SIG-M5 treated with dmso at 0.1 percent for 504 hours (cell line): ENCODE measurements at regions not wholly inside any gene's neighbourhood (a gene's known extent, or its start where the extent isn't known, plus 50 kb on each side); places are given as distances from the start of the nearest gene placed in this dataset.

Source experiments
- DNase-seq: peaks from one replicate; lab custom pipeline; 2025; ENCODE audit not compliant: unreplicated experiment; lab: John Stamatoyannopoulos, UW

GRCh38 chr11:11789735-11790369, 51.9 kb upstream of the USP47 start:
- peak; percentile 3 for DNase-seq

DNA sequence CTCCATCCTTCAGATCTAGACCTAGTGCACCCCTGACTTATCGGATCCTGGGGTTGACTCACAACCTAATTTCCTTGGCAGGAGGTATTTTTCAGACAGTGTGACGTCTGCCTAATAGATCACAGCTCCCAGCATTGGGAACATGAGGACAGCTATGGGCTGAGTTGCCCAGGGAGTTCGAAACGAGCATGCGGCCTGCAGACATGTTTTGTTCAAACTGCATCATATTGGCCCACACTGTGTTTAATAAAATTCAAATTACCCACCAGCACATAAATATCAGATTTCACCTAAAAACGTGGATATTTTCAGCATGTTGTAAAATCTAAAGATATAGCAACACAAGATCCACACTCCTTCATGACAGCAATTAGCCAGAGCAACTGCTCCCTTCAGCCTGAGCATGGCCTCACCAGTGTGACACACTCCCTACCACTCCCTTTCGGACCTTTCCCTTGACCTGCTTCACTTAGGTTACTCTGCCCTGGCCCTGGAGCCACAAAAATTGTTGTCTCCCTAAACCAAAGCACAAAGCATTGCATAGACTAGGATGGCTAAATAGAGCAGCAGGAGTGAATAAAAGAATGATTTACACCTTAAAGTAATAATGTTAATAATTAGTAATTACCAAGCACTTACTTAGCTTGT, 53.6 kb upstream of the USP47 start:
- DNase-seq, result no peak

GRCh38 chr11:11787305-11788062, 54.3 kb upstream of the USP47 start:
- peak; percentile 60 for DNase-seq

DNA sequence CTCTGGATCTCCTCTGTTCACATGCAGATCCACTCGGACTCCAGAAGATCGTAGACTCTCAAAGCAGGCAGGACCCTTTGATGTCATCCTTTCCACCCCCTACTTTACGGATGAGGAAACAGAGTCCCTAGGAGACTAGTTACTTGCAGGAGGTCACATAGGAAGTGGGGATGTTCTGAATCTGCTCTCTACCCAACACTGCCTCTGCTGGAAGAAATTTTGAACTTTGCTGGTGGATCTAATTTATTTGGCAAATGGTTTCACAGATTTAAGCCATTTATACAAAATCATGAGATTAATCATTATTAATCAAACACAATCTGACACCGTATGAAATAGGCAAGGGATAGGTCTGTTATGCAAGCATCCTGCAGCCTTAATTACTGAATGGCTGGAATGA, 55.0 kb upstream of the USP47 start:
- peak; percentile 21 for DNase-seq

GRCh38 chr11:11786234-11786633, 55.5 kb upstream of the USP47 start:
- DNase-seq, result no peak

DNA sequence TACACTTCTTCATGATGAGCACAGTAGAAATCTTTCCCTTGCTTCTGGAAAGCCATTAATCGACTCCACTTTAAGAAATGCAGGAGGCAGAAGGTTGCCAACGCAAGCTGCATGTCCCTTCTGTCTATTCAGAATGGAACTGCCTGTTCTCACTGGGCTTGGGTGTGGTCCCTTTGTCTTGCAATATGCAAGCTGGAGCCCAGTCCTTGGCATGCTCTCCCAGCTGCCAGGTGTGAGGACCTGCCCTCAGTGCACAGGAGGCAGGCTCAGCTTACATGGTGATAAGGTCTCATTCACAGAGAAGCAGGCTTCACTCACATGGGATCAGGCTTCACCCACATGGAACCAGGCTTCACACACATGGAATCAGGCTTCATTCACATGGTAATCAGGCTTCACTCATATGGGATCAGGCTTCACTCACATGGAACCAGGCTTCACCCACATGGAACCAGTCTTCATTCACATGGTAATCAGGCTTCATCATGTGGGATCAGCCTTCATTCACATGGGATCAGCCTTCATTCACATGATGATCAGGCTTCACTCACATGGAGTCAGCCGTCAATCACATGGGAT, 59.2 kb upstream of the USP47 start:
- DNase-seq, result no peak

GRCh38 chr11:11780858-11781257, 60.9 kb upstream of the USP47 start:
- no peak for DNase-seq

GRCh38 chr11:11779975-11780374, 61.8 kb upstream of the USP47 start:
- DNase-seq, result no peak

DNA sequence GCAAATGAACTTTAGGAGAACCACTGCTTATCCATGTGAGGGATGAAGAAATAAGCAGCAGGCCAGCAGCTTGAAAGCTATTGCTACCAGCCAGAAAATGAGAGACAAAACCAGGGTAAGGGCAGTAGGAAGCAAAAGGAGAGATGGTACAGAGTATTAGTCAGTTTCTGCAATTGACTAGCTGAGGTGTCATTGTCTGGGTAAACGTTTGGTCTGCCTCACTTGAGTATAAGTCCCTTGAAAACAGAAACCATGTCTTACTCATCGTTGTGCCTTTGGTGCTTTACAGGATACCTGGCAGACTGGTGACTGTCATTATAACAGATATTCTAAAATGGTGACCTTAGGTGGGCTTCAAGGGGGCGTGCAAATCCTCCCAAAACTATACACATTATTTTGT, 63.9 kb upstream of the USP47 start:
- DNase-seq, result no peak

- no peak for DNase-seq
Measured at GRCh38 chr11:11776714-11777113, 65.1 kb upstream of the USP47 start.

GRCh38 chr11:11774928-11775327, 66.8 kb upstream of the USP47 start:
- no peak for DNase-seq

GRCh38 chr11:11772865-11773515, 68.8 kb upstream of the USP47 start:
- no peak for DNase-seq

DNA sequence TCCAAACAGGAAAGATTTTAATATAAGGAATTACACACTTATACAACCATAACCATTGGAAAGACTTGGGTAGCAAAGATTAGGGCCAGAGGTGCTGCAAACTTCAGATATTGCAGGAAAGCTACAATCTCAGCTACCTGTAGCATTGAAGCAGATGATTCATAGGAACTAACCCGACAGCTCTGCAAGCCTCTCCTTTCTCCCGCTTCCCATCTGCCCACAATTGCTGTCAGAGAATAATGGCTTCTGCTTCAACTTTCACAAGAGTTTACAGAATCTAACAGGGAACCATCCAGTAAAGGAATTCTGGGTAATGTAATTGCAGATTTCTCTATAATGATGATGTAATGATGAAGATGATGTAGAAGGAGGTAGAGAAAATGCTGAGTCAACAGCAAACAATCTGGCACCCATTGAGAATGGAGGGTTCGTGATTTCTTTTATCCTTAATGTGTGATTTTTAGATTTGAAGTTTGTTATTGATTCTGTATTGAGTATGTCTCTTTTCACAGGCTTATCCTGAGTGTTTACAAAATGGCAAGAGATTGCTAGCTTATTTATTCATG, 70.8 kb upstream of the USP47 start:
- DNase-seq, result no peak

DNA sequence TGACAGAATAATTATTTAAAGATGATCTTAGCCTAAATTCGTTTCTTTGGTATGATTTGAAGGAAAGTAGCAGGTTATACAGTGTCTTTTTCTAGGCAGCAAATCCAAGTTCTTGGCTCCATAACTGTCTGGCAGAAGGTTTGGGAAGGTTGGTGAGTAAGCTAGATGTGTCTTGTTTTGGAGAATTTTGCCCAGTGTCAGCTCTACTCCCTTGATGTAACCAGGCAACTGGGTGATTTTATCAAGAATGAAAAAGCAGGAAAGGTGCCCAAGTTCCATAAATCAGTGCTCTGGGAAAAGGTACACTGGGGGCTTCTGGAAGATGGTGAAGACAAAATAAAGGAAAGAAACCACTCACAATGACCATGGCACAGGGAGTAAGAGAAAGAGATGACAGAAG, 71.5 kb upstream of the USP47 start:
- DNase-seq, result no peak

DNA sequence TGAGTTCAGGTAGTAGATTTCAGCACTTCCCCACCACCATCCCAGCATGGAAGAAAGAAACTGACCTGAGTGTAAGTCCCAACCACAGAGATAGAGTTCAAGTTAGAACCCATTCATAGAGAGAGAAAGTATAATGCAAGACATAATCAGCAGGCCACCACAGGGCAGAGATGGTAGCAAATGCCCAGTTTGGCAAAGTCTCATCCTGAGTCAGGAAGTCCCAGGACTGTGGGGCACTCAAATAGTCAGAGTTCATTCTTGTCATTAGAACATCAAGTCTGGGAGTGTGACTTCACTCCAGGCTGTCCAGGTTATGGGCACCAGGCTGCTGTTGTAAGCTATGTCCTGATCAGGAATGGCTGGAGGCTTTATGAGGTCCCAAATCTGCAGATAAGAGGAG, 72.0 kb upstream of the USP47 start:
- DNase-seq, result no peak

- no peak for DNase-seq
Measured at GRCh38 chr11:11769362-11769761, 72.4 kb upstream of the USP47 start.

GRCh38 chr11:11764423-11764803, 77.4 kb upstream of the USP47 start:
- DNase-seq, result no peak

- no peak for DNase-seq
Measured at GRCh38 chr11:11763796-11764422, 77.9 kb upstream of the USP47 start.

DNA sequence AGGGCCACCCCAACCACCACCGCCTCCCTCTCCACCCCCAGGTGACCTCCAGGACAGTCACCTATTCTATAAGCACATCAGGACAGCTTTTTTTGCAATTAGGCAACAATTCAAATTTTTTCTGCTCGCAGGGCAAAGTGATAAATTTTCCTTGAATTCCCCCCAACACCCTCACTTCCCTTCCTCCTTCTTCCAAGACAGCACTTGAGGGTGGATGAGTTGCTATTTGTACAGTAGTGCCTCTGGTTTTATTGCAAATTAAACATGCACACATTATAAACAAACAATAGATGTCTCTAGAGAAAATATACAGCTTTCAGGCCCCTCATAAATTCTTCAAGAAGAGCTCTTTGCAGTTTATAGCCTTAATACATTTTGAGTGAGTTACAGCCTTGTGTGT, 80.9 kb upstream of the USP47 start:
- DNase-seq, result no peak

DNA sequence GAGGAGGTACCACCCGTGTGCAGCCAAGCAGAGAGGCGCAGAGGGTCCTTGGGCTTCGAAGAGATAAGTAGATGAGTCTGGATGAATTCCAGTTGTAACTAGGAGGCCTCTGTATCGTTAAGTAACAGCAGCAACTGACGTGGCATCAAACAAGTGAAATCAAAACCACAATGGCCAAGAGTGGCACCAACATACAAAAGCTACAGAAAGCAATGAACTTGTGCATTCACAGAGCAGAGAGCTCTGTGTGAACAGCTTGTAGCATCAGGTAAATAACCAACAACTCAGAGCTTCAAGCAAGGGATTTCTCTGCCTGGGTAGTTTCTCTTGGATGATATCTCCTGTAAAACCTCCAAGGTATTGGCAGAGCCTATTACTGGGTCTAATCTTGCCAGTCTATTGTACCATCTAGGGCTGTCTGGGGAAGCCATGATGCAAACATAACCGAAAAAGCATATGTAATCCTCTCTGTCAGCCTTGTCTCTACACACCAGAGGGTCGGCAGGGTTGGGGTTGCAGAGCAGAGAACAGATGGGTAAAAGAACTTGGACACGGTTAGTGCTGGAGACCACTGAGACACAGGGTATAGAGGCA, 83.1 kb upstream of the USP47 start:
- no peak for DNase-seq
